ENCODE measurements at regions not wholly inside any gene's neighbourhood (a gene's known extent, or its start where the extent isn't known, plus 50 kb on each side); places are given as distances from the start of the nearest gene placed in this dataset.

DNA sequence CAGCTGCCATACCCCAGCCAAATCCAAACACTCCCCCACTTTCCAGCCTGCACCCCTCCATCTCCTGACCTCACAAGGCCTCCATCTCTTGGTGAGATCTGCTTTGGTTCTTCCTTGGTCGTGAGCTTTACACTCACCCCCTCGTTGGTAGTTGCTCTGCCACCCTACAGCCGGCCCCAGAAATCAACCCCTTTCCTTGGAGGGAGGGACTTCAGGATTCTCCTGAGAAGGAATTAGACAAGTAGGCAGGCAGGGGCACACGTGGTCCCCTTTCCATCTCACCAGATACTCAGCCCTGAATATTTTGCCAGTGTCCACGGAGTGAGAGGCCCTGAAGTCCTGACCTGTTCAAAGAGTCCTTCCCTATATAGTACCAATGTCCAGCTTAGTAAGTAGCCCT lies 120.0 kb upstream of the PWP1 start:
- TF ChIP-seq EZH2phosphoT487 (IDR thresholded peaks at IDR 0.05; ENCODE audit: low read depth, severe bottlenecking, unreplicated experiment) (no peak), EZH2 (IDR thresholded peaks at IDR 0.05; ENCODE audit: borderline replicate concordance) (no peak)
- TF ChIP-seq, protein P1, sequence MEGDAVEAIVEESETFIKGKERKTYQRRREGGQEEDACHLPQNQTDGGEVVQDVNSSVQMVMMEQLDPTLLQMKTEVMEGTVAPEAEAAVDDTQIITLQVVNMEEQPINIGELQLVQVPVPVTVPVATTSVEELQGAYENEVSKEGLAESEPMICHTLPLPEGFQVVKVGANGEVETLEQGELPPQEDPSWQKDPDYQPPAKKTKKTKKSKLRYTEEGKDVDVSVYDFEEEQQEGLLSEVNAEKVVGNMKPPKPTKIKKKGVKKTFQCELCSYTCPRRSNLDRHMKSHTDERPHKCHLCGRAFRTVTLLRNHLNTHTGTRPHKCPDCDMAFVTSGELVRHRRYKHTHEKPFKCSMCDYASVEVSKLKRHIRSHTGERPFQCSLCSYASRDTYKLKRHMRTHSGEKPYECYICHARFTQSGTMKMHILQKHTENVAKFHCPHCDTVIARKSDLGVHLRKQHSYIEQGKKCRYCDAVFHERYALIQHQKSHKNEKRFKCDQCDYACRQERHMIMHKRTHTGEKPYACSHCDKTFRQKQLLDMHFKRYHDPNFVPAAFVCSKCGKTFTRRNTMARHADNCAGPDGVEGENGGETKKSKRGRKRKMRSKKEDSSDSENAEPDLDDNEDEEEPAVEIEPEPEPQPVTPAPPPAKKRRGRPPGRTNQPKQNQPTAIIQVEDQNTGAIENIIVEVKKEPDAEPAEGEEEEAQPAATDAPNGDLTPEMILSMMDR (IDR thresholded peaks at IDR 0.05; ENCODE audit: poor library complexity): no peak
- Histone ChIP-seq H3K9me2 (replicated peaks; ENCODE audit: insufficient read depth) (no peaks in the 10 kb centered on the region), H3K4me1 (ENCODE audit: insufficient read depth) (peaks cover 5% of the 10 kb centered on the region), H3K9me3 (ENCODE audit: low read depth) (no peaks in the 10 kb centered on the region), H3K4me2 (no peak overlapping the region), H3K79me2 (no peaks in the 10 kb centered on the region), H3K27me3 (peaks cover 5% of the 10 kb centered on the region), H2AFZ (no peak overlapping the region), H3K4me3 (no peak overlapping the region), H4K20me1 (ENCODE audit: insufficient read depth, poor library complexity, severe bottlenecking) (no peaks in the 10 kb centered on the region), H3K27ac (no peak overlapping the region), H3K36me3 (replicated peaks; ENCODE audit: insufficient read depth, low read depth) (no peaks in the 10 kb centered on the region)
- 74% methylated on average over 5 of the region's 5 CpGs for WGBS (ENCODE audit: low lambda C conversion rate, missing lambda C conversion rate)
- DNase-seq (ENCODE audit: low spot score): no peak

DNA sequence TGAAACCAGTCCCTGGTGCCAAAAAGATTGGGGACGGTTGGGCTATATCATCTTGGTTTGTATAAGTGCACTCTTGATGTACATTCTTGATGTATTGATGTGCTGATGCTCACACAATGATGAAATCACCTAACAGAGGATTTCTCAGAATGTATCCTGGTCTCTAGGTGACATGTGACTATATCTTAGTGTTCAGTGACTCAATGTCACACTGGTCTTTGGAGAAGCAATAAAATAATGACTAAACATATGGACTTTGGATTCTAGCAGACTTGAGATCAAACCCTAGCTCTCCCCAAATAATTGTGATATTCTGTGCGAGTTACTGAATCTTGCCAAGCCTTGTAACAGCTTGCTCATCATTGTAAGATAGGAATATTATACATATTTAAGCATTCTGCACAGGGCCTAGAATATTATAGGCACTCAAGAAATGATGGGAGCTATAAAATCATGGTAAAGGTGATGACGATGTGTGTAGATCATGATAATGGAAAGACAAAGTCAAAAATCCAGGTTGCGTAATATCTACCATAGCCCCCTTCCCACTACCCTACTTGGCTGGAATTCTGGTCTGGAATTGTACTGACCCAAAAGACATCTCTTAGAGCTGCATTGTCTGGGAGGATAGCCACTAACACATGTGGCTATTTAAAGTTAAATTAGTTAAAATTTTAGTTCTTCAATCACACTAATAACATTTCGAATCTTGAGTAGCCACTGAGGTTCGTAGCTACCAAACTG lies 117.6 kb upstream of the PWP1 start:
- DNase-seq (ENCODE audit: low spot score): peak; percentile 24

GRCh38 chr12:107568718-107569117 lies 116.9 kb upstream of the PWP1 start:
- Histone ChIP-seq H3K79me2 (no peaks in the 10 kb centered on the region), H3K4me1 (ENCODE audit: insufficient read depth) (peaks cover 5% of the 10 kb centered on the region), H3K9me2 (replicated peaks; ENCODE audit: insufficient read depth) (no peaks in the 10 kb centered on the region), H3K4me2 (no peak overlapping the region), H4K20me1 (ENCODE audit: insufficient read depth, poor library complexity, severe bottlenecking) (no peaks in the 10 kb centered on the region), H3K4me3 (no peak overlapping the region), H3K9me3 (ENCODE audit: low read depth) (no peaks in the 10 kb centered on the region), H3K27ac (peak overlapping the region; percentile 15), H3K27me3 (peaks cover 2% of the 10 kb centered on the region), H3K36me3 (replicated peaks; ENCODE audit: insufficient read depth, low read depth) (no peaks in the 10 kb centered on the region), H2AFZ (no peak overlapping the region)
- DNase-seq (ENCODE audit: low spot score): no peak
- TF ChIP-seq, protein P1 (IDR thresholded peaks at IDR 0.05; ENCODE audit: poor library complexity): no peak
- no peak for TF ChIP-seq EZH2 (IDR thresholded peaks at IDR 0.05; ENCODE audit: borderline replicate concordance)
- 82% methylated on average over 5 of the region's 5 CpGs for WGBS (ENCODE audit: low lambda C conversion rate, missing lambda C conversion rate)

More for the DNA sequence above, 117.6 kb upstream of the PWP1 start:
- peaks cover 5% of the 10 kb centered on the region for H3K4me1 ChIP-seq (ENCODE audit: insufficient read depth)
- H3K9me3 ChIP-seq (ENCODE audit: low read depth): no peaks in the 10 kb centered on the region
- no peaks in the 10 kb centered on the region for H3K36me3 ChIP-seq (replicated peaks; ENCODE audit: insufficient read depth, low read depth)
- TF ChIP-seq EZH2phosphoT487 (IDR thresholded peaks at IDR 0.05; ENCODE audit: low read depth, severe bottlenecking, unreplicated experiment) (no peak), EZH2 (IDR thresholded peaks at IDR 0.05; ENCODE audit: borderline replicate concordance) (no peak)
- TF ChIP-seq, protein P1 (IDR thresholded peaks at IDR 0.05; ENCODE audit: poor library complexity): no peak
- no peak overlapping the region for H2AFZ ChIP-seq
- H4K20me1 ChIP-seq (ENCODE audit: insufficient read depth, poor library complexity, severe bottlenecking): no peaks in the 10 kb centered on the region
- WGBS (ENCODE audit: low lambda C conversion rate, missing lambda C conversion rate): 93% methylated on average over 6 of the region's 6 CpGs
- H3K4me3 ChIP-seq: no peak overlapping the region
- H3K27me3 ChIP-seq: peaks cover 2% of the 10 kb centered on the region
- H3K27ac ChIP-seq: peak overlapping the region; percentile 76
- H3K79me2 ChIP-seq: no peaks in the 10 kb centered on the region
- H3K4me2 ChIP-seq: no peak overlapping the region
- no peaks in the 10 kb centered on the region for H3K9me2 ChIP-seq (replicated peaks; ENCODE audit: insufficient read depth)
